ENCODE measurements at regions not wholly inside any gene's neighbourhood (a gene's known extent, or its start where the extent isn't known, plus 50 kb on each side); places are given as distances from the start of the nearest gene placed in this dataset.

- no peak for TF ChIP-seq CTCF (conservative IDR thresholded peaks at IDR 0.05; ENCODE audit: low read depth, low read length)
- DNase-seq (ENCODE audit: low read depth): no peak
- H3K4me3 ChIP-seq (ENCODE audit: low read length): no peak overlapping the region
These were observed 628.9 kb downstream of the DIAPH3 start for GRCh38 chr13:59534806-59535205.

GRCh38 chr13:59537500-59537899 lies 626.2 kb downstream of the DIAPH3 start:
- H3K4me3 ChIP-seq (ENCODE audit: low read length): no peak overlapping the region
- no peak for DNase-seq (ENCODE audit: low read depth)

DNA sequence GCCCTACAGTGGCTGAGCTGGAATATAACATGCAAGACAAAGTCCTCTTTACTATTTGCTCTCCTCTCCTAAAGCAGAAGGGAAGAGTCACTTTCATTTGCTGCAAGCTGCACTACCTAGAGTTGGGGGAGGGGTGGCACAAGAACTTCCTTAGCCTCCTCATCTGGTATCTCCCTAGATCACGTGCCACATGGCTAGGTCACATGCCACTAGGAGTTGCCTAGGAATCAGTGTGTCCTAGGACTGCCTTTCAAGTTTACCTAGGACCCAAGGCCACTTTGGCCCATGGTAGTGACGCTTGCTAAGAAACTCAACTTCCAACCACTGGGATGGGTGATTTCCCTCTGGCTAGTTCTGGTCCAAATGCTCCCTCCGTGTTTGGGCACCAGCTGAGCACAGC lies 625.2 kb downstream of the DIAPH3 start:
- no peak for TF ChIP-seq CTCF (conservative IDR thresholded peaks at IDR 0.05; ENCODE audit: low read depth, low read length)
- no peak overlapping the region for H3K4me3 ChIP-seq (ENCODE audit: low read length)
- no peak for DNase-seq (ENCODE audit: low read depth)

More at GRCh38 chr13:59537500-59537899, 626.2 kb downstream of the DIAPH3 start:
- no peak for TF ChIP-seq CTCF (conservative IDR thresholded peaks at IDR 0.05; ENCODE audit: low read depth, low read length)

DNA sequence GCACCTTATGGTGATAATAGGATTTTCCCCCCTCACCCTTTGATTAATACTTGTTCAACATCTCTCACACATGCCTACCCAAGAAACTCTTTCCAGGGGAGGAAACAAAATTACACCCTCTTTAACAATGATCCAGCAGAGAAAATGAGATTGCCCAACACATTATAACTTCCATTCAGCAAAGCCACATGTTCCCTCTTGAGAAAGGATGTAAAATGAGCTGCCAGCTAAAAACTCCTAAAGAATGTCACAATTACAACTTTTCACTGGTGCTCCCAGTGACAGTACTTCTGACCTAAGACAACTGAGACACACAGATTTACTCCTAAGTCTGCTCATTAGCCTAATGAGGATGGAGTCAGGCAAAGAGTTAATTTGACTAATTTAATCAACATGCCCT lies 621.4 kb downstream of the DIAPH3 start:
- DNase-seq (ENCODE audit: low read depth): no peak
- no peak overlapping the region for H3K4me3 ChIP-seq (ENCODE audit: low read length)
- no peak for TF ChIP-seq CTCF (conservative IDR thresholded peaks at IDR 0.05; ENCODE audit: low read depth, low read length)

GRCh38 chr13:59543418-59543817 lies 620.3 kb downstream of the DIAPH3 start:
- no peak for TF ChIP-seq CTCF (conservative IDR thresholded peaks at IDR 0.05; ENCODE audit: low read depth, low read length)
- DNase-seq (ENCODE audit: low read depth): no peak
- no peak overlapping the region for H3K4me3 ChIP-seq (ENCODE audit: low read length)

DNA sequence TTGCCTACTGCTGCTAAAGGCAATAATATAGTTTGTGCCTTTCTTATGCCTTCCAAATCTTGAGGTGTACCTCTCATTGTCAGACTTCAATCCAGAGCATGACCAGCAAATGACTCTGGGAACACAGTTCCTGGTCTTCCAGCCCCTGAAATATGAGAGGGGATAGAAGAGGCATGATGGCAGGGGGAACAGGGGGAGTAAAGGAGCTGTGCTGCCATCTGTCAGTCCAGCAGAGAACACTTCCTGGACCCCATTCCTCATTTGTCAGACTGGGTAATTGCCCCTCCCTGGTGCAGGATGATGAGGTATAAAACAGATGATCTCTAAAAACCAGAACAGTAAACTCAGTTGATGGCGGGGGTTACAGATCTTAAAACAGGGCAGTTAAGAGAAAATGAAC lies 618.7 kb downstream of the DIAPH3 start:
- no peak overlapping the region for H3K4me3 ChIP-seq (ENCODE audit: low read length)
- TF ChIP-seq CTCF (conservative IDR thresholded peaks at IDR 0.05; ENCODE audit: low read depth, low read length): no peak
- DNase-seq (ENCODE audit: low read depth): no peak

DNA sequence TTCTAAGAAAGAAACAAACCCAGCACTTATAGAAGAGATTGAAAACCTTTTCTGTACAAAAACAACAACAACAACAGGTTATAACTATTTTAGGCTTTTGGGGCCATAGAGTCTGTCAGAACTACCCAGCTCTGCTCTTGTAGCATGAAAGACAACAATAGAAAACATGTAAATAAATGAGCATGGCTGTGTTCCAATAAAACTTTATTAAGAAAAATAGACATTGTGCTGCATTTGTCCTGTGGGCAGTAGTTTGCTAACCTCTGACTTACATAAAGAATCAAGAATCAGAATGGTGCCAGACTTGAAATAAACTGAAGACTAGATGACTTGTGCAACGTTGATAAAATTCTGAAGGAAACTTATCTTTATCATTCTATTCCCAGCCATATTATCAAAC lies 617.5 kb downstream of the DIAPH3 start:
- no peak for DNase-seq (ENCODE audit: low read depth)
- no peak overlapping the region for H3K4me3 ChIP-seq (ENCODE audit: low read length)
- no peak for TF ChIP-seq CTCF (conservative IDR thresholded peaks at IDR 0.05; ENCODE audit: low read depth, low read length)
